ENCODE measurements at regions not wholly inside any gene's neighbourhood (a gene's known extent, or its start where the extent isn't known, plus 50 kb on each side); places are given as distances from the start of the nearest gene placed in this dataset.

- POLR2A ChIA-PET (ENCODE audit: low non-redundant PET) = no interaction called here
- Histone ChIP-seq H3K4me3 (ENCODE audit: low read depth, low read length, poor library complexity, severe bottlenecking) (no peak overlapping the region), H3K9me3 (ENCODE audit: low read depth, low read length, poor library complexity, severe bottlenecking) (peaks cover 4% of the 10 kb centered on the region), H3K4me1 (ENCODE audit: insufficient read depth, low read length, poor library complexity, severe bottlenecking) (peaks cover 7% of the 10 kb centered on the region), H3K27me3 (replicated peaks; ENCODE audit: insufficient read depth, low read depth, low read length, poor library complexity) (no peaks in the 10 kb centered on the region), H3K36me3 (ENCODE audit: insufficient read depth, low read length, poor library complexity, severe bottlenecking) (no peaks in the 10 kb centered on the region), H3K27ac (ENCODE audit: low read depth, low read length, poor library complexity, severe bottlenecking) (no peak overlapping the region)
- no peak for DNase-seq (ENCODE audit: low spot score)
- CTCF ChIA-PET = no interaction called here
- intact Hi-C loops (cut with micrococcal nuclease; ENCODE audit: unreplicated experiment) = no loop called here
- no TSS peak for BruUV-seq (replicated peaks)
- TF ChIP-seq EZH2 (IDR thresholded peaks at IDR 0.05; ENCODE audit: borderline replicate concordance, low read depth, low read length, poor library complexity, severe bottlenecking) (no peak), CTCF (conservative IDR thresholded peaks at IDR 0.05; ENCODE audit: low read depth, low read length) (no peak)
Measured at GRCh38 chr7:69203871-69204270, 394.4 kb upstream of the AUTS2 start.

GRCh38 chr7:69204943-69205342 lies 393.3 kb upstream of the AUTS2 start:
- Histone ChIP-seq H3K27me3 (replicated peaks; ENCODE audit: insufficient read depth, low read depth, low read length, poor library complexity) (no peaks in the 10 kb centered on the region), H3K4me1 (ENCODE audit: insufficient read depth, low read length, poor library complexity, severe bottlenecking) (peaks cover 7% of the 10 kb centered on the region), H3K9me3 (ENCODE audit: low read depth, low read length, poor library complexity, severe bottlenecking) (no peaks in the 10 kb centered on the region), H3K4me3 (ENCODE audit: low read depth, low read length, poor library complexity, severe bottlenecking) (no peak overlapping the region), H3K27ac (ENCODE audit: low read depth, low read length, poor library complexity, severe bottlenecking) (no peak overlapping the region), H3K36me3 (ENCODE audit: insufficient read depth, low read length, poor library complexity, severe bottlenecking) (no peaks in the 10 kb centered on the region)
- DNase-seq (ENCODE audit: low spot score) = no peak
- CTCF ChIA-PET = no interaction called here
- POLR2A ChIA-PET (ENCODE audit: low non-redundant PET) = interaction anchor here (0.6 kb wide), 1 partner anchor 168 kb away, joined by 6 read pairs; no protein-coding TSS in a partner anchor
- TF ChIP-seq EZH2 (IDR thresholded peaks at IDR 0.05; ENCODE audit: borderline replicate concordance, low read depth, low read length, poor library complexity, severe bottlenecking) = no peak
- TF ChIP-seq CTCF (conservative IDR thresholded peaks at IDR 0.05; ENCODE audit: low read depth, low read length) = no peak
- BruUV-seq (replicated peaks) = no TSS peak
- intact Hi-C loops (cut with micrococcal nuclease; ENCODE audit: unreplicated experiment) = no loop called here

- intact Hi-C loops (cut with micrococcal nuclease; ENCODE audit: unreplicated experiment) = no loop called here
- Histone ChIP-seq H3K27ac (ENCODE audit: low read depth, low read length, poor library complexity, severe bottlenecking) (no peak overlapping the region), H3K4me1 (ENCODE audit: insufficient read depth, low read length, poor library complexity, severe bottlenecking) (peaks cover 1% of the 10 kb centered on the region), H3K36me3 (ENCODE audit: insufficient read depth, low read length, poor library complexity, severe bottlenecking) (no peaks in the 10 kb centered on the region), H3K27me3 (replicated peaks; ENCODE audit: insufficient read depth, low read depth, low read length, poor library complexity) (no peaks in the 10 kb centered on the region), H3K4me3 (ENCODE audit: low read depth, low read length, poor library complexity, severe bottlenecking) (no peak overlapping the region), H3K9me3 (ENCODE audit: low read depth, low read length, poor library complexity, severe bottlenecking) (no peaks in the 10 kb centered on the region)
- BruUV-seq (replicated peaks) = no TSS peak
- TF ChIP-seq CTCF (conservative IDR thresholded peaks at IDR 0.05; ENCODE audit: low read depth, low read length) (no peak), EZH2 (IDR thresholded peaks at IDR 0.05; ENCODE audit: borderline replicate concordance, low read depth, low read length, poor library complexity, severe bottlenecking) (no peak)
- ChIA-PET CTCF (no interaction called here), POLR2A (ENCODE audit: low non-redundant PET) (no interaction called here)
- DNase-seq (ENCODE audit: low spot score) = no peak
Measured at GRCh38 chr7:69205581-69205980, 392.7 kb upstream of the AUTS2 start.

Measured in A673 (cell line).